PC-3 (cell line): ENCODE measurements at regions not wholly inside any gene's neighbourhood (a gene's known extent, or its start where the extent isn't known, plus 50 kb on each side); places are given as distances from the start of the nearest gene placed in this dataset.

Experiments
- CTCF ChIP-seq: fragments of 300-600 bp; sonication (generic); conservative IDR thresholded peaks from 2 replicates; pipeline ENCODE4 v1.5.1; 2017; ENCODE audit warnings: antibody characterized with exemption, low read depth, mild to moderate bottlenecking, low read length
- EZH2phosphoT487 ChIP-seq: fragments of 300-600 bp; sonication (generic); IDR thresholded peaks from 2 replicates; pipeline ENCODE4 v1.6.1; 2018; ENCODE audit warnings: mild to moderate bottlenecking, antibody characterized with exemption, low read length, borderline replicate concordance

GRCh38 chr13:78830508-78830907 is 171.6 kb upstream of the OBI1 start:
- TF ChIP-seq CTCF = no peak
- no peak for TF ChIP-seq EZH2phosphoT487
